DND-41 (cell line): ENCODE measurements at regions not wholly inside any gene's neighbourhood (a gene's known extent, or its start where the extent isn't known, plus 50 kb on each side); places are given as distances from the start of the nearest gene placed in this dataset.

Source experiments
- ATAC-seq: fragments of 200-7000 bp; cut with Tn5 transposase; 3 replicates; pipeline ENCODE4 v1.9.1; 2021; ENCODE audit warnings: low read depth; ENCODE audit not compliant: insufficient read depth
- DNase-seq: peaks from one replicate; pipeline ENCODE4 v3.0.0-alpha.2; 2020
- H2AFZ ChIP-seq: 2 replicates; pipeline ENCODE4 v1.6.0; 2012; ENCODE audit warnings: low read depth, low read length
- H3K27ac ChIP-seq: 2 replicates; pipeline ENCODE4 v1.5.1; 2012; ENCODE audit warnings: low read length, inconsistent platforms
- H3K27me3 ChIP-seq: fragments of 200-600 bp; sonication (generic); 2 replicates; pipeline ENCODE4 v1.6.0; 2012; ENCODE audit warnings: low read length, mild to moderate bottlenecking, inconsistent platforms; ENCODE audit not compliant: insufficient read depth, poor library complexity
- H3K36me3 ChIP-seq: 2 replicates; pipeline ENCODE4 v1.5.1; 2012; ENCODE audit warnings: low read length, inconsistent platforms; ENCODE audit not compliant: insufficient read depth
- H3K4me1 ChIP-seq: 2 replicates; pipeline ENCODE4 v1.5.1; 2012; ENCODE audit warnings: mild to moderate bottlenecking, low read length; ENCODE audit not compliant: insufficient read depth
- H3K4me2 ChIP-seq: 2 replicates; pipeline ENCODE4 v1.6.0; 2012; ENCODE audit warnings: mild to moderate bottlenecking, moderate library complexity, low read length, inconsistent platforms; ENCODE audit not compliant: insufficient read depth
- H3K4me3 ChIP-seq, 2 experiments: fragments of 200-600 bp in 1 of 2; shearing (Covaris generic) in 1 of 2; 2 replicates each; pipeline ENCODE4 v1.5.1; 2012 to 2016; ENCODE audit warnings: inconsistent platforms in 2 of 2, low read length in 2 of 2, mild to moderate bottlenecking in 2 of 2, low read depth in 1 of 2, moderate library complexity in 1 of 2
- H3K79me2 ChIP-seq: 2 replicates; pipeline ENCODE4 v1.6.0; 2012; ENCODE audit warnings: low read length, inconsistent platforms; ENCODE audit not compliant: insufficient read depth
- H3K9ac ChIP-seq: 2 replicates; pipeline ENCODE4 v1.6.0; 2012; ENCODE audit warnings: low read depth, mild to moderate bottlenecking, inconsistent platforms, low read length, moderate library complexity
- H3K9me3 ChIP-seq: 2 replicates; pipeline ENCODE4 v1.5.1; 2012; ENCODE audit warnings: low read length, moderate library complexity, mild to moderate bottlenecking, inconsistent platforms; ENCODE audit not compliant: insufficient read depth, severe bottlenecking
- H4K20me1 ChIP-seq: 2 replicates; pipeline ENCODE4 v1.6.0; 2012; ENCODE audit warnings: low read length; ENCODE audit not compliant: insufficient read depth
- EZH2 ChIP-seq: IDR thresholded peaks from 3 replicates; pipeline ENCODE4 v1.6.1; 2012; ENCODE audit warnings: borderline replicate concordance, low read depth, mild to moderate bottlenecking, moderate library complexity, low read length, inconsistent platforms; ENCODE audit not compliant: severe bottlenecking
- TF ChIP-seq, protein P1 (sequence below): IDR thresholded peaks from 2 replicates; pipeline ENCODE4 v1.5.1; 2012; ENCODE audit warnings: borderline replicate concordance, low read length, moderate library complexity, mild to moderate bottlenecking; ENCODE audit not compliant: poor library complexity, severe bottlenecking; ENCODE audit errors: extremely low read depth

DNA sequence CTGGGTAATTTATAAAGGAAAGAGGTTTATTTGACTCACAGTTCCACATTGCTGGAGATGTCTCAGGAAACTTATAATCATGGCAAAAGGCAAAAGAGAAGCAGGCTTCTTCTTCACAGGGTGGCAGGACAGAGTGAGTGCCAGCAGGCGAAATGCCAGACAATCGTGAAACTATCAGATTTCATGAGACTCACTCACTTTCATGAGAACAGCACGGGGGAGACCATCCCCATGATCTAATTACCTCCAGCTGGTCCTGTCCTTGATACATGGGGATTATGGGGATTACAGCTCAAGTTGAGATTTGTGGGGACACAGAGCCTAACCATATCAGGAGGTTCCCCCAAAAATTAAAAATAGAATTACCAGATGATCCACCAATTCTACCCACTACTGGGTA, 675.5 kb upstream of the SLC8A1 start:
- no peak overlapping the region for H3K9ac ChIP-seq
- H3K79me2 ChIP-seq: no peaks in the 10 kb centered on the region
- no peak overlapping the region for H3K27ac ChIP-seq
- no peak overlapping the region for H3K4me2 ChIP-seq
- no peak for DNase-seq
- H3K4me1 ChIP-seq: peaks cover 7% of the 10 kb centered on the region
- TF ChIP-seq, protein P1, sequence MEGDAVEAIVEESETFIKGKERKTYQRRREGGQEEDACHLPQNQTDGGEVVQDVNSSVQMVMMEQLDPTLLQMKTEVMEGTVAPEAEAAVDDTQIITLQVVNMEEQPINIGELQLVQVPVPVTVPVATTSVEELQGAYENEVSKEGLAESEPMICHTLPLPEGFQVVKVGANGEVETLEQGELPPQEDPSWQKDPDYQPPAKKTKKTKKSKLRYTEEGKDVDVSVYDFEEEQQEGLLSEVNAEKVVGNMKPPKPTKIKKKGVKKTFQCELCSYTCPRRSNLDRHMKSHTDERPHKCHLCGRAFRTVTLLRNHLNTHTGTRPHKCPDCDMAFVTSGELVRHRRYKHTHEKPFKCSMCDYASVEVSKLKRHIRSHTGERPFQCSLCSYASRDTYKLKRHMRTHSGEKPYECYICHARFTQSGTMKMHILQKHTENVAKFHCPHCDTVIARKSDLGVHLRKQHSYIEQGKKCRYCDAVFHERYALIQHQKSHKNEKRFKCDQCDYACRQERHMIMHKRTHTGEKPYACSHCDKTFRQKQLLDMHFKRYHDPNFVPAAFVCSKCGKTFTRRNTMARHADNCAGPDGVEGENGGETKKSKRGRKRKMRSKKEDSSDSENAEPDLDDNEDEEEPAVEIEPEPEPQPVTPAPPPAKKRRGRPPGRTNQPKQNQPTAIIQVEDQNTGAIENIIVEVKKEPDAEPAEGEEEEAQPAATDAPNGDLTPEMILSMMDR: no peak
- no peak for TF ChIP-seq EZH2
- H3K4me3 ChIP-seq: no peak overlapping the region
- peaks cover 6% of the 10 kb centered on the region for H3K9me3 ChIP-seq
- H3K27me3 ChIP-seq: no peaks in the 10 kb centered on the region
- no peak for ATAC-seq
- no peak overlapping the region for H2AFZ ChIP-seq
- no peaks in the 10 kb centered on the region for H3K36me3 ChIP-seq
- H4K20me1 ChIP-seq: no peaks in the 10 kb centered on the region

DNA sequence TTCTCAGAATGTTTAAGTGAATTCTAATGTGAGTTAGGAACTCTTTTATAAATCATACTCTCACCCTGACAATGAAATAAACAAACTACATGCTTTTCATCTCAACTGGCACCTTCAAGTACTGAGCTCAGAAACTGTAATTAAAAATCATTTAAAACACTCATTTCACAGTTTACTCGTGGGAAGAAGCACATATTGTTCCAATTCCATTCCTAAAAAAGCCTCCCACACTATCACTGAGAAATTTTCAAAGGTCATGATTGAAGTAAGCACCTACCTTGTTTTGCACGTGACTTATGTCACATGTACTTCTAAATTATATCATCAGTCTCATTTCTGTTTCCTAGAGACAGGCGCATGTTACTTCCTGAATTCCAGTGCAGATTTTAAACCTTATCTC, 678.1 kb upstream of the SLC8A1 start:
- ATAC-seq (no peak), DNase-seq (no peak)
- H3K4me1 ChIP-seq: peaks cover 7% of the 10 kb centered on the region
- H4K20me1 ChIP-seq: no peaks in the 10 kb centered on the region
- H3K4me3 ChIP-seq: no peak overlapping the region
- no peaks in the 10 kb centered on the region for H3K27me3 ChIP-seq
- peaks cover 6% of the 10 kb centered on the region for H3K9me3 ChIP-seq
- no peaks in the 10 kb centered on the region for H3K36me3 ChIP-seq
- no peak overlapping the region for H3K9ac ChIP-seq
- H2AFZ ChIP-seq: peak overlapping the region; percentile 51
- no peak overlapping the region for H3K27ac ChIP-seq
- no peak for TF ChIP-seq EZH2
- TF ChIP-seq, protein P1: no peak
- H3K79me2 ChIP-seq: no peaks in the 10 kb centered on the region
- no peak overlapping the region for H3K4me2 ChIP-seq

DNA sequence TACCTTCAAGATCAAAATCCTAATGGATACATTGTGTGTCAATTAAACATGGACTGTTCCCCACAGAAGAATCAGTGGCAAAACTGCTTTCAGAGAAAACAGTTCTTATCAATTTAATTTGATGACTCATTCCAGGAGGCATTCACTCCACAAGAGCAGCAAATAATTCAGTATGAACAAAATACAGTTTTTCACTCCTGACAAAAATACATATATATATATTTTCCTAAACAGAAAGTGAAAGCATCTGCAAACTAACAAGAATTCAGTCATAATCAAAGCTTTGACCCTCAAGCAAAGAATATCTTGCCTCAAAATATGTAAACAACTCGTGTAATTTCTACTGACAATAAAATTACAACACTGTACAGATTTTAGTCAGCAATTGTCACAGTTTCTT, 685.1 kb upstream of the SLC8A1 start:
- H3K4me3 ChIP-seq: 0 out of 4 replicates have a peak overlapping the region, but pooled peaks of 1 of the 2 experiments have one; percentile 18
- H4K20me1 ChIP-seq: no peaks in the 10 kb centered on the region
- ATAC-seq: peak; percentile 69
- peak overlapping the region; percentile 19 for H3K9ac ChIP-seq
- H3K4me1 ChIP-seq: peaks cover 15% of the 10 kb centered on the region
- no peaks in the 10 kb centered on the region for H3K9me3 ChIP-seq
- no peaks in the 10 kb centered on the region for H3K36me3 ChIP-seq
- no peaks in the 10 kb centered on the region for H3K27me3 ChIP-seq
- peak overlapping the region; percentile 69 for H3K27ac ChIP-seq
- peak overlapping the region; percentile 53 for H2AFZ ChIP-seq
- no peaks in the 10 kb centered on the region for H3K79me2 ChIP-seq
- TF ChIP-seq EZH2: no peak
- TF ChIP-seq, protein P1: no peak
- peak overlapping the region; percentile 57 for H3K4me2 ChIP-seq
- no peak for DNase-seq
